Thyroid gland (tissue), 4 donors: ENCODE measurements at regions not wholly inside any gene's neighbourhood (a gene's known extent, or its start where the extent isn't known, plus 50 kb on each side); places are given as distances from the start of the nearest gene placed in this dataset.

Source experiments
- CTCF ChIP-seq, 6 experiments: fragments of 200-600 bp in 3 of 6; fragments of 450-650 bp in 3 of 6; sonication (generic) in 3 of 6; IDR thresholded peaks; one replicate each; pipeline ENCODE4 v1.5.1; 2016 to 2019; ENCODE audit warnings: antibody characterized with exemption in 6 of 6, mild to moderate bottlenecking in 2 of 6, inconsistent platforms in 1 of 6, moderate library complexity in 1 of 6
- POLR2A ChIP-seq, 2 donors: fragments of 450-650 bp; IDR thresholded peaks; one replicate each; pipeline ENCODE4 v1.6.1; 2017; ENCODE audit warnings: antibody characterized with exemption in 2 of 2, mild to moderate bottlenecking in 2 of 2, moderate library complexity in 1 of 2

- no peak for TF ChIP-seq CTCF (IDR thresholded peaks at IDR 0.05)
- TF ChIP-seq POLR2A (IDR thresholded peaks at IDR 0.05) = no peak
These were observed 98.0 kb upstream of the CITED2 start for GRCh38 chr6:139472351-139473015.
